WTC11 (cell line): ENCODE measurements at regions not wholly inside any gene's neighbourhood (a gene's known extent, or its start where the extent isn't known, plus 50 kb on each side); places are given as distances from the start of the nearest gene placed in this dataset.

Experiments used
- ATF2 ChIP-seq: sonication (generic); formaldehyde crosslinking; IDR thresholded peaks from 2 replicates; pipeline ENCODE4 v1.8.1; 2022; ENCODE audit warnings: low read depth, missing genetic modification reagents, borderline replicate concordance
- ELF4 ChIP-seq: sonication (generic); formaldehyde crosslinking; IDR thresholded peaks from 2 replicates; pipeline ENCODE4 v1.8.1; 2022; ENCODE audit warnings: low read depth, mild to moderate bottlenecking, moderate library complexity, missing genetic modification reagents
- IRF2 ChIP-seq: sonication (generic); formaldehyde crosslinking; IDR thresholded peaks from 2 replicates; pipeline ENCODE4 v1.8.0; 2022; ENCODE audit warnings: low read depth, missing genetic modification reagents, borderline replicate concordance
- MAX ChIP-seq: sonication (generic); formaldehyde crosslinking; IDR thresholded peaks from 2 replicates; pipeline ENCODE4 v1.8.0; 2022; ENCODE audit warnings: mild to moderate bottlenecking, missing genetic modification reagents
- SMAD4 ChIP-seq: sonication (generic); formaldehyde crosslinking; IDR thresholded peaks from 2 replicates; pipeline ENCODE4 v1.8.0; 2022; ENCODE audit warnings: mild to moderate bottlenecking, missing genetic modification reagents
- STAT6 ChIP-seq: sonication (generic); formaldehyde crosslinking; conservative IDR thresholded peaks from 2 replicates; pipeline ENCODE4 v1.8.1; 2023; ENCODE audit warnings: mild to moderate bottlenecking, low read depth, missing genetic modification reagents, moderate library complexity
- TCF7 ChIP-seq: sonication (generic); formaldehyde crosslinking; IDR thresholded peaks from 2 replicates; pipeline ENCODE4 v1.8.0; 2022; ENCODE audit warnings: mild to moderate bottlenecking, low read depth, missing genetic modification reagents, moderate library complexity
- TEAD1 ChIP-seq: sonication (generic); formaldehyde crosslinking; IDR thresholded peaks from 2 replicates; pipeline ENCODE4 v1.8.0; 2022; ENCODE audit warnings: mild to moderate bottlenecking, missing genetic modification reagents
- ZNF121 ChIP-seq: sonication (generic); formaldehyde crosslinking; IDR thresholded peaks from 2 replicates; pipeline ENCODE4 v1.8.0; 2023; ENCODE audit warnings: missing genetic modification reagents
- TF ChIP-seq, protein P1 (sequence below): fragments of 200-600 bp; IDR thresholded peaks from 2 replicates; pipeline ENCODE4 v1.8.0; 2022; ENCODE audit warnings: antibody characterized with exemption
- TF ChIP-seq, protein P2 (sequence below): sonication (generic); formaldehyde crosslinking; conservative IDR thresholded peaks from 2 replicates; pipeline ENCODE4 v1.8.1; 2022; ENCODE audit warnings: mild to moderate bottlenecking, missing genetic modification reagents
- TF ChIP-seq, protein P3 (sequence below): sonication (generic); formaldehyde crosslinking; IDR thresholded peaks from 2 replicates; pipeline ENCODE4 v1.8.1; 2023; ENCODE audit warnings: mild to moderate bottlenecking, missing genetic modification reagents, moderate library complexity

GRCh38 chr18:29377346-29377745 is 1200.4 kb upstream of the CDH2 start:
- TF ChIP-seq, protein P1, sequence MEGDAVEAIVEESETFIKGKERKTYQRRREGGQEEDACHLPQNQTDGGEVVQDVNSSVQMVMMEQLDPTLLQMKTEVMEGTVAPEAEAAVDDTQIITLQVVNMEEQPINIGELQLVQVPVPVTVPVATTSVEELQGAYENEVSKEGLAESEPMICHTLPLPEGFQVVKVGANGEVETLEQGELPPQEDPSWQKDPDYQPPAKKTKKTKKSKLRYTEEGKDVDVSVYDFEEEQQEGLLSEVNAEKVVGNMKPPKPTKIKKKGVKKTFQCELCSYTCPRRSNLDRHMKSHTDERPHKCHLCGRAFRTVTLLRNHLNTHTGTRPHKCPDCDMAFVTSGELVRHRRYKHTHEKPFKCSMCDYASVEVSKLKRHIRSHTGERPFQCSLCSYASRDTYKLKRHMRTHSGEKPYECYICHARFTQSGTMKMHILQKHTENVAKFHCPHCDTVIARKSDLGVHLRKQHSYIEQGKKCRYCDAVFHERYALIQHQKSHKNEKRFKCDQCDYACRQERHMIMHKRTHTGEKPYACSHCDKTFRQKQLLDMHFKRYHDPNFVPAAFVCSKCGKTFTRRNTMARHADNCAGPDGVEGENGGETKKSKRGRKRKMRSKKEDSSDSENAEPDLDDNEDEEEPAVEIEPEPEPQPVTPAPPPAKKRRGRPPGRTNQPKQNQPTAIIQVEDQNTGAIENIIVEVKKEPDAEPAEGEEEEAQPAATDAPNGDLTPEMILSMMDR: no peak
- TF ChIP-seq MAX: no peak
- TF ChIP-seq ELF4 (CRISPR knock-in tag): no peak
- TF ChIP-seq STAT6 (CRISPR knock-in tag): no peak
- no peak for TF ChIP-seq IRF2 (CRISPR knock-in tag)
- TF ChIP-seq, protein P2, sequence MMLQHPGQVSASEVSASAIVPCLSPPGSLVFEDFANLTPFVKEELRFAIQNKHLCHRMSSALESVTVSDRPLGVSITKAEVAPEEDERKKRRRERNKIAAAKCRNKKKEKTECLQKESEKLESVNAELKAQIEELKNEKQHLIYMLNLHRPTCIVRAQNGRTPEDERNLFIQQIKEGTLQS: no peak
- TF ChIP-seq, protein P3, sequence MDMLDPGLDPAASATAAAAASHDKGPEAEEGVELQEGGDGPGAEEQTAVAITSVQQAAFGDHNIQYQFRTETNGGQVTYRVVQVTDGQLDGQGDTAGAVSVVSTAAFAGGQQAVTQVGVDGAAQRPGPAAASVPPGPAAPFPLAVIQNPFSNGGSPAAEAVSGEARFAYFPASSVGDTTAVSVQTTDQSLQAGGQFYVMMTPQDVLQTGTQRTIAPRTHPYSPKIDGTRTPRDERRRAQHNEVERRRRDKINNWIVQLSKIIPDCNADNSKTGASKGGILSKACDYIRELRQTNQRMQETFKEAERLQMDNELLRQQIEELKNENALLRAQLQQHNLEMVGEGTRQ: no peak
- no peak for TF ChIP-seq ATF2 (CRISPR knock-in tag)
- no peak for TF ChIP-seq ZNF121 (CRISPR knock-in tag)
- TF ChIP-seq SMAD4: no peak
- no peak for TF ChIP-seq TCF7 (CRISPR knock-in tag)
- no peak for TF ChIP-seq TEAD1 (CRISPR knock-in tag)
